Activated CD4-positive, CD25-positive, alpha-beta regulatory T cell (primary cell): ENCODE measurements at regions not wholly inside any gene's neighbourhood (a gene's known extent, or its start where the extent isn't known, plus 50 kb on each side); places are given as distances from the start of the nearest gene placed in this dataset.
"Not testable (repeated sequence)": the region's sequence is repeated elsewhere in the genome, so short reads cannot be mapped to it uniquely, and the experiment has no call there.

Experiments
- DNase-seq, 4 experiments: peaks; one replicate each; lab custom pipeline; 2025; lab: John Stamatoyannopoulos, UW

GRCh38 chr2:21332993-21333625 is 209.3 kb downstream of the TDRD15 start:
- DNase-seq, result no peak

- DNase-seq, result no peak
These were observed 209.9 kb downstream of the TDRD15 start for GRCh38 chr2:21333684-21334083.

- DNase-seq, result no peak
These were observed 223.2 kb downstream of the TDRD15 start for GRCh38 chr2:21346984-21347383.

- DNase-seq, result no peak
These were observed 230.3 kb downstream of the TDRD15 start for GRCh38 chr2:21353879-21354679.

GRCh38 chr2:21356086-21356856 is 232.5 kb downstream of the TDRD15 start:
- no peak for DNase-seq

GRCh38 chr2:21356857-21357255 is 233.1 kb downstream of the TDRD15 start:
- DNase-seq, result no peak

GRCh38 chr2:21358976-21359375 is 235.2 kb downstream of the TDRD15 start:
- no peak for DNase-seq

GRCh38 chr2:21361384-21361783 is 237.6 kb downstream of the TDRD15 start:
- DNase-seq, result no peak

GRCh38 chr2:21361957-21362486 is 238.3 kb downstream of the TDRD15 start:
- DNase-seq, result no peak

- no peak for DNase-seq
These were observed 239.6 kb downstream of the TDRD15 start for GRCh38 chr2:21363364-21363763.

GRCh38 chr2:21367421-21367820 is 243.7 kb downstream of the TDRD15 start:
- DNase-seq, result no peak

GRCh38 chr2:21369787-21370186 is 246.0 kb downstream of the TDRD15 start:
- DNase-seq, result no peak

GRCh38 chr2:21371499-21372003 is 247.8 kb downstream of the TDRD15 start:
- no peak for DNase-seq

- no peak for DNase-seq
These were observed 248.9 kb downstream of the TDRD15 start for GRCh38 chr2:21372654-21373053.

- no peak for DNase-seq
These were observed 253.1 kb downstream of the TDRD15 start for GRCh38 chr2:21376864-21377263.

GRCh38 chr2:21379140-21379539 is 255.4 kb downstream of the TDRD15 start:
- DNase-seq, result no peak

GRCh38 chr2:21379668-21380067 is 255.9 kb downstream of the TDRD15 start:
- DNase-seq, result not testable (repeated sequence)

GRCh38 chr2:21381421-21381820 is 257.7 kb downstream of the TDRD15 start:
- no peak for DNase-seq

- DNase-seq, result no peak
These were observed 259.1 kb downstream of the TDRD15 start for GRCh38 chr2:21382701-21383520.

- DNase-seq, result no peak
These were observed 262.9 kb downstream of the TDRD15 start for GRCh38 chr2:21386666-21387065.

- no peak for DNase-seq
These were observed 268.9 kb downstream of the TDRD15 start for GRCh38 chr2:21392649-21393048.
